Activated naive CD8-positive, alpha-beta T cell treated with anti-CD3 and anti-CD28 coated beads, Interleukin-2, amount 50 U/mL, for 24 hours (primary cell): ENCODE measurements at regions not wholly inside any gene's neighbourhood (a gene's known extent, or its start where the extent isn't known, plus 50 kb on each side); places are given as distances from the start of the nearest gene placed in this dataset.

Experiments
- ATAC-seq: fragments of 150-1000 bp; cut with Tn5 transposase; one replicate; pipeline ENCODE4 v1.10.0; 2021
- DNase-seq: peaks from one replicate; pipeline ENCODE4 v3.0.0; 2021
- H3K27ac Mint-ChIP-seq: one replicate; pipeline ENCODE4 v1.8.0; 2021; ENCODE audit warnings: mild to moderate bottlenecking, mixed read lengths
- H3K27me3 Mint-ChIP-seq: one replicate; pipeline ENCODE4 v1.8.0; 2021; ENCODE audit warnings: mixed read lengths
- H3K36me3 Mint-ChIP-seq: one replicate; pipeline ENCODE4 v1.8.0; 2021; ENCODE audit warnings: low read depth, mixed read lengths
- H3K4me1 Mint-ChIP-seq: one replicate; pipeline ENCODE4 v1.8.0; 2021; ENCODE audit warnings: mixed read lengths
- H3K4me3 Mint-ChIP-seq: one replicate; pipeline ENCODE4 v1.8.0; 2021; ENCODE audit warnings: mild to moderate bottlenecking, moderate library complexity, mixed read lengths
- H3K9me3 Mint-ChIP-seq: one replicate; pipeline ENCODE4 v1.8.0; 2021; ENCODE audit warnings: mixed read lengths

DNA sequence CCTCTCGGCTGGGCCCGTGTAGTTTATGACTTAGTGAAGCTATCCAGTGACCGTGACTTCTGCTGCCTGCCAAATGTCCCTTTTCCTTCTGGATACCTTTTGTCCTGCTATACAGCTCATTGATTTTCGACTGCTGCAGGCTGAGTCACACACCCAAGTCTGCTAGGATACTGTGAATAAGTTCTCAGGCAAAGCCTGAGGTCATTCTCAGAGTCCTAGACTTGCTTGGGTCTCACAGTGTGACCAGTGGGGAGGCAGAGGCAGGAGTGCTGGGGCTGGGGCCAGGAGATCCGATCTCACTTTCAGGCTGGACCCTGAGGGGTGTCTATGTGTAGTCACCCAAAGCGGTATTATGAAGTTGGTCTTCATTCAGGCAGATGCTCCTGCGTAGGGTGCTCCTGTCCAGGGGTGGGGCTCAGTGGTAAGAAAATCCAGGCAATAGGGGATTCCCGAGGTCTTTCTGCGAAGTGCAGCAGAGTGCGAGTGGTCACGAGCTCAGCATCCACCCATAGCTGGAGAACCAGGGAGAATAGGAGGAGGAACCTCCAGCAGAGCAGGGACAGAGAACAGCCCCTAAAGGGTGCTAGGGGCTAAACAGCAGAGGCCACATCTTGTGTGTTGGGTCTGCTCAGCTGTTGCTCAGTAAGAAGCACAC, 268.6 kb upstream of the NCKAP5 start:
- H3K27ac Mint-ChIP-seq: no peak overlapping the region
- H3K4me1 Mint-ChIP-seq: no peaks in the 10 kb centered on the region
- peaks cover 3% of the 10 kb centered on the region for H3K27me3 Mint-ChIP-seq
- no peaks in the 10 kb centered on the region for H3K36me3 Mint-ChIP-seq
- H3K4me3 Mint-ChIP-seq: no peak overlapping the region
- ATAC-seq: no peak
- no peak for DNase-seq
- no peaks in the 10 kb centered on the region for H3K9me3 Mint-ChIP-seq

DNA sequence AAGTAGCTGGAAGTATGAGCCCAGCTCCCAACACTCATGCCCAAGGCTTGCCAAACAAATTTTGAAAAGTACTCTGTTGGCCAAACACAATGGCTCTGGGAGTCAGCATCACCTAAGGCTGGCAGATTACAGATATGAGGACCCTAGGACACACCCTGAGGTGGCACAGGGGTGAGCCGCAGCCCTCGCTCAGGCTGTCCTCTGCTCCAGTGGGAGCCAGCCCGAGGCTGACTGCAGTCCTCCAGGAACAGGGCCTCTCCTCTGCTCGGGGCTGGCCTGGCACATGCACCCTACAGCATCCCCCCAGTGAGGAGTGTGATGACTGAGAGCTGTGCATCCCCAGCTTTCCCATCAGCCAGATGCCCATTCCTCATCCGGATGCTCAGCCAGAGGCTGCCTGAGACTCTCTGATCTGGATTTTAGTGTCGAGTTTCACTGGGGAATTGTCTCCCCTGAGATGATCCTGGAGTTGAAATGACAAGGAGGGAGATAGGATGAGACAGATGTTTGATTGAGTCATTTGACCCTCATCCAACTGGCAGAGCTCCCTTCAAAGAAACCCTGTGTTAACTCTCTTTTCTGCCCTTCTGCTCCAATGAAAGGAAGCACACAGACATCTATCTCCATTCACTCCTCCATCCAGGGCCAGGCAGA, 269.3 kb upstream of the NCKAP5 start:
- peaks cover 3% of the 10 kb centered on the region for H3K27me3 Mint-ChIP-seq
- DNase-seq: no peak

DNA sequence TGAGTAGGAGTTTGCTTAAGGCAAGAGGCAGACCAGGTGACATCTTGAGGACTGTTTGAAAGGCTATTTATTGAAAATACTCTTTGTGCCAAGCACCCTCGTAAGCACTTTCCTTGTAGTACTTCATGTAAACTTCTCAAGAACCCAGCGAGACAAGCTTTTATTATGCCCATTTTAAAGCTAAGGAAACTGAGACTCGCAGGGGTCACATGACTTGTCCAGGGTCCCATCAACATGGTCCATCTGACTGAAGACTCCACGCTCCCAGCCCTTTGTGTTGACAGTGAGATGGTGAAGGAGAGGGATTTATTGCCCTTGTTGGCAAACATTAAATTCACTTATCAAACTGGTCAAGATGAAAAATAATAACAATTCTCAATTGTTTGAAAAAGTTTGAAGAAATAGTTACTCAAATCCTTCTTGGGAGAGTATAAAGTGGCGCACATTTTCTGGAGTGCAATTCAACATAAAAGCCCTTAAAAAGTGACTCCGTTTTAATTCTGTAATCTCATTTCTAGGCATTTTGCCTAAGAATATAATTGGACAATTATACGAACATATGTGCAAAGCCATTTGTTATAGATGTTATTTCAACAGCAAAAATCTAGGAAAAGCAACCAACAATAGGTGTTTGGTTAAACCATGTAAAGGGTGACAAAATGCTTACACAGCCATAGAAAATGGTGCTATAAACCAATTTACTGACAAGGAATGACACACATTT, 270.5 kb upstream of the NCKAP5 start:
- H3K27me3 Mint-ChIP-seq: peaks cover 3% of the 10 kb centered on the region
- no peak overlapping the region for H3K4me3 Mint-ChIP-seq
- no peaks in the 10 kb centered on the region for H3K9me3 Mint-ChIP-seq
- no peak for DNase-seq
- H3K36me3 Mint-ChIP-seq: no peaks in the 10 kb centered on the region
- ATAC-seq: no peak
- H3K27ac Mint-ChIP-seq: no peak overlapping the region
- H3K4me1 Mint-ChIP-seq: no peaks in the 10 kb centered on the region

More for the DNA sequence above, 269.3 kb upstream of the NCKAP5 start:
- Mint-ChIP-seq H3K27ac (no peak overlapping the region), H3K4me1 (no peaks in the 10 kb centered on the region), H3K36me3 (no peaks in the 10 kb centered on the region), H3K9me3 (no peaks in the 10 kb centered on the region), H3K4me3 (no peak overlapping the region)
- ATAC-seq: no peak

DNA sequence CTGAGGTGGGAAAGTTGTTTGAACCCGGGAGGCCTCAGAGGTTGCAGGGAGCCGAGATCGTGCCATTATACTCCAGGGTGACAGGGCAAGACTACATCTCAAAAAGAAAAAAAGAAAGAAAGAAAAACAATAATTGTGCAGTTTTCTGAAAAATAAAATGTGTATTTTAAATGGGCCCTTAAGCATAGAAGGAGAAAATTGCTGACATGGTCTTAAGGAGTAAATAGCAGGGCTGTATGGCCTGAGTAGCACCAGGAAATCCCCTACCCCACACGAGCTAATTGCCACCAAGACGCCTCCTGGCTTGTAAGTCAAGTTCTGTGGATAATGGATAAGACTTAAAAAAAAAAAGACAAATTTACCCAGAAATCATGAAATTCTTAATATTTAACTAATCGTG, 271.4 kb upstream of the NCKAP5 start:
- no peak for ATAC-seq
- Mint-ChIP-seq H3K27me3 (peaks cover 3% of the 10 kb centered on the region), H3K9me3 (no peaks in the 10 kb centered on the region), H3K36me3 (no peaks in the 10 kb centered on the region), H3K4me1 (peaks cover 2% of the 10 kb centered on the region), H3K4me3 (no peak overlapping the region), H3K27ac (no peak overlapping the region)
- no peak for DNase-seq

DNA sequence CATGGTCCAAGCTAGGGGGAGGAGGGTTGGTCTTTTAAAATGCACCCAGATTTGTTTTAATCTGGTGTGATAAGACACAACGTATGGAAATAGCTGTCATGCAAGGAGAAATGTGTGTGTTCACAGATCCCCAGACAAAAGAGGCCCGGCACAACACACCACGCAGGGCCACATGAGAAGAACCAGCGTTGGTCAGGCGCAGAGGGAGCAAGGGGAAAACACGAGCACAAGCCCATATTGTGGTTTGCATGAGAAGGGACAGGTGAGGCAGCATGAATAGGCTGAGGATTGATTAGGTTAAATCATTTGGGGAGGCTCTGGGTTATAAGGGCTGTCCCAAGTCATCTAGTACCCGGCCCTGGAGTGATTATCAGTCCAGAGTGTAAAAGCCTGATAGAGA, 272.5 kb upstream of the NCKAP5 start:
- Mint-ChIP-seq H3K36me3 (no peaks in the 10 kb centered on the region), H3K27me3 (peaks cover 6% of the 10 kb centered on the region), H3K4me1 (peaks cover 2% of the 10 kb centered on the region), H3K9me3 (no peaks in the 10 kb centered on the region), H3K27ac (no peak overlapping the region), H3K4me3 (no peak overlapping the region)
- no peak for DNase-seq
- no peak for ATAC-seq

DNA sequence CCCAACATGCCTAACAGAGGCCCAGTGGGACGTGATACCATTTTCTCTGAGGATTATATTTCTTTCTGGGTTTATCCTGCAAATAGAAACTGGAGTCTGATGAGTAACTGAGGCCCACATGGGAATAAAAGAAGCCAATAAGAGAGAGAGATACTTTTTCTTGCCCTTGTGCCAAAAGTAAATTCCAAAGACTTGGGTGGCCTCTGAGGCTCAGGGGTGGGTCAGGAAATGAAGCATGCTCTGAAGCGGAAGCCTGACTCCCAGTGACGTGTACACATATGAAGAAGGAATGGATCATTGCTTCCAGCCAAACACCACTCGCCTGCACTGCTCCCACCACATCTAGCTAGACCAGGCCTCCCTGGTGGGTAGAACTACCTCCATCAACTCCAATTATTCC, 273.6 kb upstream of the NCKAP5 start:
- no peak overlapping the region for H3K4me3 Mint-ChIP-seq
- no peaks in the 10 kb centered on the region for H3K9me3 Mint-ChIP-seq
- H3K36me3 Mint-ChIP-seq: no peaks in the 10 kb centered on the region
- H3K27me3 Mint-ChIP-seq: peaks cover 6% of the 10 kb centered on the region
- H3K27ac Mint-ChIP-seq: no peak overlapping the region
- DNase-seq: no peak
- H3K4me1 Mint-ChIP-seq: peaks cover 2% of the 10 kb centered on the region
- ATAC-seq: no peak

DNA sequence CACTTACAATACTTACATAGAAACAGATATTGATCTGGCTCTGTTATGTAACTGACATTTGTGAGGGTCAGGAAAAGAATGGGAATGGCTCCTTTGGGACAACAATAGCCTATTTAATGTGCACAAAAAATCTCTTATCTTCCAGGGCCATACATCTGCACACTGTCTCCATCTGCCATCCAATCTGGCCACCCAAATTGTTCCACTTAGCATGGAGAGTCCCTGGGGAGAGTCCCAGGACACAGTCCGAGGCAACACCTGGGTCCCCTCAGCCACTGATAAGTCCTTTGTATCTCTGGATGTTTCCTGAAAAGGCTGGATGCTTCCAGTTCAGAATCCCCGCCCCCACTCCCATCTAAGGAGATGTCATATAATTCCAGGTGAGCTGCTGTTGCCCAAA, 274.2 kb upstream of the NCKAP5 start:
- H3K9me3 Mint-ChIP-seq: no peaks in the 10 kb centered on the region
- H3K27me3 Mint-ChIP-seq: peaks cover 6% of the 10 kb centered on the region
- H3K4me1 Mint-ChIP-seq: peaks cover 2% of the 10 kb centered on the region
- H3K27ac Mint-ChIP-seq: no peak overlapping the region
- H3K36me3 Mint-ChIP-seq: no peaks in the 10 kb centered on the region
- no peak overlapping the region for H3K4me3 Mint-ChIP-seq
- ATAC-seq: no peak
- DNase-seq: no peak

DNA sequence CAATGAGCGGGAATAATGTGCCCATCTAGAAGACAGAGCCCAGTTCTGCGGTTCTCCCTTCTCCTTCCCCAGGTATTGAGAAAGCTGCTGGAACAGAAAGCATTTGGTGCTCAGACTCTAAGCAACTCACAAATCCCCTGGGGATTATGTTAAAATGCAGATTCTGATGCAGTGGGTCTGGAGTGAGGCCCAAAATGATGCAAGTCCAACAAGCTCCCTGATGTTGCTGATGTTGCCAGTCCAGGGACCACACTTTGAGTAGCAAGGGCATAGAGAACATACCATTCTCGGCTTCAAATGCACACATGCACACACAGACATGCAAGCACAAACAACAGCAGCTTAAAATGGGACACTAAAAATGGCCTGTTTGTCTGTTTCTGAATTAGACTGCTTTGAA, 274.8 kb upstream of the NCKAP5 start:
- DNase-seq: no peak
- no peak overlapping the region for H3K4me3 Mint-ChIP-seq
- H3K9me3 Mint-ChIP-seq: no peaks in the 10 kb centered on the region
- H3K27ac Mint-ChIP-seq: no peak overlapping the region
- H3K27me3 Mint-ChIP-seq: peaks cover 4% of the 10 kb centered on the region
- H3K4me1 Mint-ChIP-seq: peaks cover 2% of the 10 kb centered on the region
- no peaks in the 10 kb centered on the region for H3K36me3 Mint-ChIP-seq
- no peak for ATAC-seq

DNA sequence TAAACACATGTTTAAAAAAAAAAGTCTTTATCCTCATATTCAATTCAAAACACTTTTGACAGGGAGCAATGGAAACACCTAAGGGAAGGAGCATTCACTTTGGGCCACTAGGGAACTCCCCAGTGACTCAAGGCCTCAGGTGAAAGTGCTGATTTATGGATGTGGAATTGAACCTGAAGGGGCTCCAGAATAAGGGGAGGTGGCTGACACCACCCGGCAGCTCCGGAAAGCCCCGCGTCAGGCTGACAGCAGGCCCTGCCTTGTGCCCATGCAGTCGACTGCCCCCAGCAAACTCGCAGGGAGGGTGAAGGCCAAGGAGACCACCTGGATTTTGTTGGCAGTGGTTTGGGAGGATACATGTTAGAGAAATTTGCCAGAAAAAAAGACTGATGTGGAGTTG, 275.3 kb upstream of the NCKAP5 start:
- H3K4me1 Mint-ChIP-seq: peaks cover 2% of the 10 kb centered on the region
- peaks cover 4% of the 10 kb centered on the region for H3K27me3 Mint-ChIP-seq
- H3K4me3 Mint-ChIP-seq: no peak overlapping the region

DNA sequence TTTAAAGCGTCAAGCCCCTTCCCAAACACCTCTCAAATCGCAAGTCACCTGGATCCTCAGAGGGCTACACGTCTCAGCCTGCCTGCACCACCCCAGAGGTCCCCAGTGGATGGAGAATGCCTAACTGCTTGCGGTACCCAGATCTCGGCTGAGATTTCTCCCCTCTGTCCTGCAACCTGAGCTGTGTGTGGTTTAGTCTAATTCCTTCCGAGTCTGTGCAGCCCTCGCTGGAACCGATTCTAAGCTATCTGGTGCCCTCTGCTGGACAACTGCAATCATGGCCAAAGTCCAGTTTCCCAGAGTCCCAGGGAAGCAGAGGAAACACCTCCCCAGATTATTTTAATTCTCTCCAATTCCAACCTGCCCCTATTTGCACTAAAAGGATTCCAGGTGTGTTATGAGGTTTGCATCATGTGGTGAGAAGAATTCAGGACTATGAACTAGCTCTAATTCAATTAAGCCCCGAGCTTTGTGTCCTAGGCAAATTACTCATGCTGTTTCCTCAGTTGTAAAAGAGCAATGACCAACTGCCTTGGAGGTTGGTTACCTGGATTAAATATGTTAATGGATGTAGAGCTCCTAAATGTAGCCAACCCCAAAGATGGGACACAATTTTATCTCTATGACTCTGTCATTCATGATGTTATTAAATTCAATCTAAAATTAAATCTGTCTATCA, 276.1 kb upstream of the NCKAP5 start:
- Mint-ChIP-seq H3K27ac (no peak overlapping the region), H3K4me3 (no peak overlapping the region), H3K36me3 (no peaks in the 10 kb centered on the region), H3K27me3 (peaks cover 4% of the 10 kb centered on the region), H3K4me1 (peaks cover 2% of the 10 kb centered on the region), H3K9me3 (no peaks in the 10 kb centered on the region)
- DNase-seq (peak; percentile 61), ATAC-seq (peak; percentile 77)

More for the DNA sequence above, 275.3 kb upstream of the NCKAP5 start:
- no peaks in the 10 kb centered on the region for H3K9me3 Mint-ChIP-seq
- no peak for ATAC-seq
- H3K36me3 Mint-ChIP-seq: no peaks in the 10 kb centered on the region
- no peak for DNase-seq
- no peak overlapping the region for H3K27ac Mint-ChIP-seq

DNA sequence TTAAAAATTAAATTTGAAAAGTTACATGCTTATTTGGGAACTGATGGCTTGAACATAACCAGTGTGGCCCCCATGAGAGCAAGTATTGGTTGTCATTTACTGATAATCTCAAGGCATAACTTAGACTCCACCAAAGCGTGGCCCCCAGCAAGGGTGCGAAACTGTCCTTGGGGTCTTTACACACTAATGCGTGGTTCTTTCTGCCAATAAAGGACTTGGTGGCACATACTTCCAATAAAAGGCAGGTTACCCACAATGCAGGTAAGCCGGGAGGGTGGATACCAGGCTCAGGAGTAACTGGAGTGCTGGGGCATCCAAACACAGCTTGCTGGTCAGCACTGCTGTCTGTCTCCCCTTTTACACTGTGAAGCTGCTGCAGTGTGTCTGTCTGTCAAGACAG, 278.2 kb upstream of the NCKAP5 start:
- no peaks in the 10 kb centered on the region for H3K36me3 Mint-ChIP-seq
- no peaks in the 10 kb centered on the region for H3K9me3 Mint-ChIP-seq
- H3K4me1 Mint-ChIP-seq: peaks cover 2% of the 10 kb centered on the region
- DNase-seq (no peak), ATAC-seq (no peak)
- no peak overlapping the region for H3K27ac Mint-ChIP-seq
- H3K4me3 Mint-ChIP-seq: no peak overlapping the region
- H3K27me3 Mint-ChIP-seq: peaks cover 4% of the 10 kb centered on the region

DNA sequence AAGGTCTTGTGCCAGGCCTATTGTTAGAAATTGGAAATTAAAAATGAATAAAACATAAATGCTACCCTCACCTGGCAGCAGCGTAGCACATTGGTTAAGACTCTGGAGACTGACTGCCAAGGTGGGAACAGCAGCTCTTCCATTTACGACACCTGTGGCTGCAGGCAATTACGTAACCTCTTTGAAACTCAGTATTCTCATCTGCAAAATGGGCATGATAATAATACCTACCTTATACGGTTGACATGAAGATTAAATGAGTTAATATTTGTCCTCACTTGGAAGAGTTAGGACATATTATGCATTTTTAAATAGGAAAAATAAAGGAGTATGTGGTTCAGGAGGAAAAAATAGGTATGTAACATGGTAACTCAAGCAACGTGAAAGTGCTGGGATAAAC, 279.3 kb upstream of the NCKAP5 start:
- Mint-ChIP-seq H3K9me3 (no peaks in the 10 kb centered on the region), H3K27me3 (peaks cover 4% of the 10 kb centered on the region), H3K4me1 (peaks cover 2% of the 10 kb centered on the region), H3K36me3 (no peaks in the 10 kb centered on the region), H3K4me3 (no peak overlapping the region), H3K27ac (no peak overlapping the region)
- DNase-seq: no peak
- ATAC-seq: no peak

DNA sequence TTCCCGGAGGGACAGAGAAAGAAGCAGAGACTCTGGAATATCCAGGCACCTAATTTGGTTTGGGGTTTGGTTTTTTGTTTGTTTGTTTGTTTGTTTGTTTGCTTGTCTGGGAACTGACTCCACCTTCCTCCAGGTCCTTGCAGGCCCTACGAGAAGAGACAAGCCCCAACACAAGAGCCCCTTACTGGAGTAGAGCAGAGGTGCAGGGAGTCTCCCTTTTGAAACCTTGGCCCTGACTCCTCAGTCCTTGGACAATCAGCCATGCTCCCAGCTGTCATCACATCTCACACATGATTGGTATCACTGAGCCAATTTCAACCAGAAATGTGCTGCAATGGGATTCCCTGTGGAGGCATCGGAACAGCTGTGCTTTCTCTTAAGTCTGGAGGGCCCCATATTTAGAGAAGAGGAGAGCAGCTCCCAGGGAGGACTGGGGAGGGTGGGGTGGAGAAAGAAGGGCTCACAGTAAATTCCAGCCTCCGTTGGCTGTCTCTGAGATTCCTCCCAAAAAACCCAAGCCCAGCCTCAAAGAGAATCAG, 279.9 kb upstream of the NCKAP5 start:
- H3K9me3 Mint-ChIP-seq: no peaks in the 10 kb centered on the region
- H3K27ac Mint-ChIP-seq: no peak overlapping the region
- DNase-seq: no peak
- no peak for ATAC-seq
- no peak overlapping the region for H3K4me3 Mint-ChIP-seq
- H3K36me3 Mint-ChIP-seq: no peaks in the 10 kb centered on the region
- peaks cover 4% of the 10 kb centered on the region for H3K27me3 Mint-ChIP-seq
- peaks cover 2% of the 10 kb centered on the region for H3K4me1 Mint-ChIP-seq

DNA sequence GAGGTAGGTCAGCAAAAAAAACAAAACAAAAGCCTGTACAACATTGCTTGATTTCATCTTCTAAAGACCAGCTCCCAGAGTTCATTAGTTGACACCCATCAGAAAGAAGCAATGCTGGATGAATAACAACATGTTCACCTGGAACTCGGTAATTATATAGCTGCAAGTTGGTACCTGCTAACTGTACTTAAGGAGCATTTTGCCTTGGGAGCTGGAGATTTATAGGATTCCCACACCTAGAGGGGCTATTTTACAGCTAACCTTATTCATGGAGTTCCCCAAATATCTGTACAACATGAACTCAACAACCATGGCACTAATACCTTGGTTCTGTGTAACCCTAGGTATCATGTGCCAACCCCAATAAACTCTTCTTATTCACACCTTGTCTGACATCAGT, 281.1 kb upstream of the NCKAP5 start:
- H3K36me3 Mint-ChIP-seq: no peaks in the 10 kb centered on the region
- no peaks in the 10 kb centered on the region for H3K9me3 Mint-ChIP-seq
- no peaks in the 10 kb centered on the region for H3K4me1 Mint-ChIP-seq
- DNase-seq: no peak
- no peak overlapping the region for H3K4me3 Mint-ChIP-seq
- no peak overlapping the region for H3K27ac Mint-ChIP-seq
- H3K27me3 Mint-ChIP-seq: peaks cover 4% of the 10 kb centered on the region
- ATAC-seq: no peak
